ENCODE measurements at regions not wholly inside any gene's neighbourhood (a gene's known extent, or its start where the extent isn't known, plus 50 kb on each side); places are given as distances from the start of the nearest gene placed in this dataset.

- DNase-seq (ENCODE audit: low read depth): no peak
- no peak overlapping the region for H3K4me3 ChIP-seq (ENCODE audit: low read depth, low read length)
- no peak for TF ChIP-seq CTCF (conservative IDR thresholded peaks at IDR 0.05; ENCODE audit: low read depth, low read length)
Observed at GRCh38 chr11:28483072-28483867, 375.1 kb downstream of the METTL15 start.

DNA sequence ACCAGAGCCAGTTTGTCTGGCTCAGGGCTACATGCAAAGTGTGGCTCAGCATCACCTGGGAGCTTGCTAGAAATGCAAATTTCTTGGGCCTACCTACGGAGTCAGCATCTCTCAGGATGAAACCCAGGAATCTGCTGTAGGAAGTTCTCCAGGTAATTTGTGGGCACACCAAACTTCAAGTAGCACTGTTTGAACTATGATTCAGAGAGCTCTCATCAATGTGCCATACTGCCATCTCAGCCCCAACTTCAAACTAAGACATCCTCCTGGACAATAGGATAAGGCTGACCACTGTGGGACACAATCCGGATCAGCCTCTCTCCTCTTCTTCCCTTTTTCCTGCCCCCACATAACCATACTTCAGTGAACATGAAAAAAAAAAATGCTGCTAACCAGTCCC, 374.5 kb downstream of the METTL15 start:
- no peak for TF ChIP-seq CTCF (conservative IDR thresholded peaks at IDR 0.05; ENCODE audit: low read depth, low read length)

DNA sequence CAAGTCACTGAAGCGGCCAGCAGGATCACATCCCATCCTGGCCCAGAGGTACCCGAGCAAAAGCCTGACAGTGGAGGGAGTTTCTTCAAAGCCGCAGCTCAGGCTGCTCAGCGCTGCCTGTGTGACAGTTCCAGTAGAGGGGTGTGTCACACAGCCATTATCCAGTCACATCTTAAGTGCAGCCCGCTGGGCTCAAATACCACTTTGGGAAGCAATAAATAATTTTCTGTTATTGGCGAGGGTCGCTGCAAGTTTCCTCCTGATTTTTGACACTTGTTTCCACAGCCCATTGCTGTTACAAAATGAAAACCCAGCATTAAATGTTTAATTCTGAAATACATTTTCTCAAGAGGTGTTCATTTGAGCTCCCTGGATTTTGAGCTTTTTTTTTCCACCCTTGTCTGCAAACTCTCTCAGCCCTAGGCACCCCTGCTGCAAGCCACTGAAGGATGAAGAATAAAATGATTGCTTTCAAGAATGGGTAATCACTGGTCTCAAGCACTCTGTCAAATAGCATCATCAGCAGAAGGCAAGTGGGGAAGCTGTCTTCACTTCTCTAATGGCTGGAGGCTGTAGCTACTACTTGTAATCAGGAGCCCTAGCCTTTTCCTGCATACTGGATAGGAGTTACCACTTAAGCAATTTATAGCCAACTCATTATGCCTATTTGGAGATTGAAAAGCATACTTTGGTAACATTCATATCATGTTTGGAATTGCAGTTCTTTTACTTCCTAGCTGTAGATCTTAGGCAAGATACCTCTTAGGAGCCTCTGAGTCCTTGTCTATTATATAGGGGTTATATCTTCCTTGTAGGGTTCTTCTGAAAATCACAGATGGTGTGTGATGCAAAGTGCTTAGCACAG, 373.7 kb downstream of the METTL15 start:
- no peak for TF ChIP-seq CTCF (conservative IDR thresholded peaks at IDR 0.05; ENCODE audit: low read depth, low read length)
- no peak for DNase-seq (ENCODE audit: low read depth)
- H3K4me3 ChIP-seq (ENCODE audit: low read depth, low read length): no peak overlapping the region

More for the DNA sequence above, 374.5 kb downstream of the METTL15 start:
- no peak overlapping the region for H3K4me3 ChIP-seq (ENCODE audit: low read depth, low read length)
- no peak for DNase-seq (ENCODE audit: low read depth)

- H3K4me3 ChIP-seq (ENCODE audit: low read depth, low read length): no peak overlapping the region
- no peak for DNase-seq (ENCODE audit: low read depth)
- TF ChIP-seq CTCF (conservative IDR thresholded peaks at IDR 0.05; ENCODE audit: low read depth, low read length): no peak
Observed at GRCh38 chr11:28480406-28480805, 372.2 kb downstream of the METTL15 start.

DNA sequence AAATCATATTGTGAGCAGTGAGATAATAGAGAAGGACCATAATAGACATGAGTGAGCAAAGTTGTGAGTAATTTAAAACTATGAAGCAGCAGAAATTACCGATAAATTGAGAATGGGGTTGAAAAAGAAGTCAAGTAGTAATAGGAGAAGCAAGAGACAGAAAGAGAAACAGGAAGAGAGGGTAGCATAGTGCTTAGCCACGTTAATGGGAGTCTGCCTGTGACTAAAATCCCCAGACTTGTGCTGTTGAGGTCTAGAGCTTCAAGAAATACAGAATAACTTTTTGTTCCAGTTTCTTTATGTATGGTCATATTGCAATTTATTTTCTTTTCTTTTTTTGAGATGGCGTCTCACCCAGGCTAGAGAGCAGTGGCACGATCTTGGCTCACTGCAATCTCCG, 368.7 kb downstream of the METTL15 start:
- no peak for DNase-seq (ENCODE audit: low read depth)
- no peak for TF ChIP-seq CTCF (conservative IDR thresholded peaks at IDR 0.05; ENCODE audit: low read depth, low read length)
- no peak overlapping the region for H3K4me3 ChIP-seq (ENCODE audit: low read depth, low read length)

- DNase-seq (ENCODE audit: low read depth): no peak
- no peak overlapping the region for H3K4me3 ChIP-seq (ENCODE audit: low read depth, low read length)
- no peak for TF ChIP-seq CTCF (conservative IDR thresholded peaks at IDR 0.05; ENCODE audit: low read depth, low read length)
Observed at GRCh38 chr11:28476049-28476448, 367.9 kb downstream of the METTL15 start.

All from epithelial cell of proximal tubule (primary cell).